Activated CD8-positive, alpha-beta memory T cell treated with anti-CD3 and anti-CD28 coated beads for 48 hours (primary cell): ENCODE measurements at regions not wholly inside any gene's neighbourhood (a gene's known extent, or its start where the extent isn't known, plus 50 kb on each side); places are given as distances from the start of the nearest gene placed in this dataset.

Experiments
- DNase-seq, 3 experiments: peaks; one replicate each; pipeline ENCODE4 v3.0.0-alpha.2; 2020; ENCODE audit warnings: low read depth in 2 of 3, low spot score in 2 of 3

- DNase-seq: no peak
These were observed 68.3 kb upstream of the CTSC start for GRCh38 chr11:88405853-88406252.

- DNase-seq: no peak
These were observed 67.6 kb upstream of the CTSC start for GRCh38 chr11:88404932-88405710.

GRCh38 chr11:88404391-88404790 lies 66.9 kb upstream of the CTSC start:
- DNase-seq: no peak

GRCh38 chr11:88402784-88403183 lies 65.2 kb upstream of the CTSC start:
- DNase-seq: no peak

- no peak for DNase-seq
These were observed 64.7 kb upstream of the CTSC start for GRCh38 chr11:88402192-88402715.

GRCh38 chr11:88398791-88399570 lies 61.4 kb upstream of the CTSC start:
- DNase-seq: no peak

GRCh38 chr11:88398372-88398771 lies 60.8 kb upstream of the CTSC start:
- no peak for DNase-seq

GRCh38 chr11:88390254-88390653 lies 52.7 kb upstream of the CTSC start:
- DNase-seq: no peak

GRCh38 chr11:88387957-88388356 lies 50.4 kb upstream of the CTSC start:
- no peak for DNase-seq
